HEK293T (cell line): ENCODE measurements at regions not wholly inside any gene's neighbourhood (a gene's known extent, or its start where the extent isn't known, plus 50 kb on each side); places are given as distances from the start of the nearest gene placed in this dataset.

ENCODE experiments used
- CTCF ChIA-PET: fragments of 350-600 bp; formaldehyde crosslinking; extraction: SDS; loops from one replicate; lab custom pipeline; 2021; ENCODE audit warnings: antibody characterized with exemption, inconsistent platforms; lab: Yijun Ruan, JAX
- POLR2A ChIA-PET: fragments of 350-600 bp; formaldehyde crosslinking; extraction: SDS; loops from one replicate; lab custom pipeline; 2020; ENCODE audit warnings: antibody characterized with exemption, inconsistent platforms; lab: Yijun Ruan, JAX
- DNase-seq: peaks from one replicate; pipeline ENCODE4 v3.0.0; 2012; ENCODE audit warnings: mixed read lengths; ENCODE audit errors: extremely low spot score
- ARNT ChIP-seq: fragments of 450-650 bp; IDR thresholded peaks from 2 replicates; pipeline ENCODE4 v1.6.1; 2017; ENCODE audit warnings: mild to moderate bottlenecking
- BHLHE40 ChIP-seq: fragments of 450-650 bp; IDR thresholded peaks from 2 replicates; pipeline ENCODE4 v1.6.1; 2016; ENCODE audit warnings: mild to moderate bottlenecking, moderate library complexity, borderline replicate concordance
- CTBP1 ChIP-seq: fragments of 450-650 bp; IDR thresholded peaks from 2 replicates; pipeline ENCODE4 v1.6.1; 2016; ENCODE audit warnings: borderline replicate concordance
- ELF4 ChIP-seq: fragments of 450-650 bp; IDR thresholded peaks from 2 replicates; pipeline ENCODE4 v1.6.1; 2017; ENCODE audit warnings: antibody characterized with exemption
- FOXA1 ChIP-seq: fragments of 450-650 bp; IDR thresholded peaks from 2 replicates; pipeline ENCODE4 v1.6.1; 2016; ENCODE audit warnings: mild to moderate bottlenecking
- FOXK2 ChIP-seq: fragments of 450-650 bp; IDR thresholded peaks from 2 replicates; pipeline ENCODE4 v1.6.1; 2016; ENCODE audit warnings: mild to moderate bottlenecking
- FOXM1 ChIP-seq: fragments of 450-650 bp; IDR thresholded peaks from 2 replicates; pipeline ENCODE4 v1.6.1; 2017; ENCODE audit warnings: mild to moderate bottlenecking, borderline replicate concordance
- HDGF ChIP-seq: fragments of 450-650 bp; IDR thresholded peaks from 2 replicates; pipeline ENCODE4 v1.6.1; 2017; ENCODE audit warnings: antibody characterized with exemption, borderline replicate concordance
- L3MBTL2 ChIP-seq: fragments of 450-650 bp; conservative IDR thresholded peaks from 2 replicates; pipeline ENCODE4 v1.6.1; 2016; ENCODE audit warnings: mild to moderate bottlenecking
- LEF1 ChIP-seq: fragments of 450-650 bp; IDR thresholded peaks from 2 replicates; pipeline ENCODE4 v1.6.1; 2017; ENCODE audit warnings: mild to moderate bottlenecking, borderline replicate concordance
- NFRKB ChIP-seq: fragments of 450-650 bp; IDR thresholded peaks from 2 replicates; pipeline ENCODE4 v1.6.1; 2016; ENCODE audit warnings: mild to moderate bottlenecking, moderate library complexity
- SP1 ChIP-seq: fragments of 450-650 bp; IDR thresholded peaks from 2 replicates; pipeline ENCODE4 v1.6.1; 2017
- SUZ12 ChIP-seq: fragments of 450-650 bp; IDR thresholded peaks from 2 replicates; pipeline ENCODE4 v1.6.1; 2016; ENCODE audit warnings: mild to moderate bottlenecking
- TARDBP ChIP-seq: fragments of 450-650 bp; IDR thresholded peaks from 2 replicates; pipeline ENCODE4 v1.6.1; 2016
- ZNF384 ChIP-seq: fragments of 450-650 bp; IDR thresholded peaks from 2 replicates; pipeline ENCODE4 v1.6.1; 2016
- TF ChIP-seq, protein P1 (sequence below): fragments of 450-650 bp; IDR thresholded peaks from 2 replicates; pipeline ENCODE4 v1.6.1; 2016

DNA sequence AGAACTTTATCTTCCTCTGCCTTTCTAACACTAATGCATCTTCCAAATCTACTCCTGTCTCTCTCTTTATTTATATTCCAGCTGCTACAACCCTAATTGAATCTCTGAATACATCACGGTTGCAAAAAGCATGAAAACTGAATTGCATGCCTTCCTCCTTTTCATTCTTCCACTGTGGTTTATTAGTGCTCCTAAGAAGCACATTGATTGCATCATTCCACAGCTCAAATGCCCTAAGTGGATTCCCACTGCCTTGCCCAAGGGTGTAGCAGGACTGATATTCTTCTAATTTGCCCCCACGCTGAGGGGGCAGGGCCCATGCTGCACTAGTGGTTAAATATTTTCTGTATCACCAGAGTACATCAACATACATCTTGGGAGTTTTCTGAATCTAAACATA, 640.8 kb downstream of the EFNB2 start:
- TF ChIP-seq ELF4 (no peak), ARNT (no peak), FOXA1 (no peak), BHLHE40 (no peak), HDGF (no peak), L3MBTL2 (no peak), TARDBP (no peak), FOXM1 (no peak), NFRKB (no peak)
- TF ChIP-seq, protein P1, sequence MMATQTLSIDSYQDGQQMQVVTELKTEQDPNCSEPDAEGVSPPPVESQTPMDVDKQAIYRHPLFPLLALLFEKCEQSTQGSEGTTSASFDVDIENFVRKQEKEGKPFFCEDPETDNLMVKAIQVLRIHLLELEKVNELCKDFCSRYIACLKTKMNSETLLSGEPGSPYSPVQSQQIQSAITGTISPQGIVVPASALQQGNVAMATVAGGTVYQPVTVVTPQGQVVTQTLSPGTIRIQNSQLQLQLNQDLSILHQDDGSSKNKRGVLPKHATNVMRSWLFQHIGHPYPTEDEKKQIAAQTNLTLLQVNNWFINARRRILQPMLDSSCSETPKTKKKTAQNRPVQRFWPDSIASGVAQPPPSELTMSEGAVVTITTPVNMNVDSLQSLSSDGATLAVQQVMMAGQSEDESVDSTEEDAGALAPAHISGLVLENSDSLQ, result no peak
- CTCF ChIA-PET, result no interaction called here
- POLR2A ChIA-PET, result no interaction called here
- DNase-seq, result no peak

DNA sequence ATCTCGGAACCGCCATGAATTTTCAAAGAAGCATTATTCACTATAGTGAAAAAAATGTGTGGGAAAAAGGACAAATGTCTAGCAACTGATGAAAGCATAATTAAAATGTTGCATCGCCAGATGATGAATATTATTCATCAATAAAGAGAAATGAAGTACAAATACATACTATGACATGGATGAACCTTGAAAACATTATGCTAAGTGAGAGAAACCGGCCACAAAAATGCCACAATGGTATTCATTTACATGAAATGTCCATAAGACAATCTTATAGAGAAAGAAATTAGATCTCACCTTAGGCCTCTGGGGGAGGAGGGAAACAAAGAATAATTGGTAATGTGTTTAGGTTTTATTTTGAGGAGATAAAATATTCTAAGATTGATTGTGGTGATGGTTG, 645.0 kb downstream of the EFNB2 start:
- POLR2A ChIA-PET, result no interaction called here
- CTCF ChIA-PET, result no interaction called here
- TF ChIP-seq BHLHE40 (no peak), FOXA1 (no peak), FOXM1 (no peak), ARNT (no peak), SUZ12 (no peak), CTBP1 (no peak), ZNF384 (no peak), FOXK2 (no peak), LEF1 (no peak), L3MBTL2 (no peak), TARDBP (no peak), ELF4 (no peak), NFRKB (no peak), SP1 (no peak)
- TF ChIP-seq, protein P1, result no peak
- DNase-seq, result no peak

DNA sequence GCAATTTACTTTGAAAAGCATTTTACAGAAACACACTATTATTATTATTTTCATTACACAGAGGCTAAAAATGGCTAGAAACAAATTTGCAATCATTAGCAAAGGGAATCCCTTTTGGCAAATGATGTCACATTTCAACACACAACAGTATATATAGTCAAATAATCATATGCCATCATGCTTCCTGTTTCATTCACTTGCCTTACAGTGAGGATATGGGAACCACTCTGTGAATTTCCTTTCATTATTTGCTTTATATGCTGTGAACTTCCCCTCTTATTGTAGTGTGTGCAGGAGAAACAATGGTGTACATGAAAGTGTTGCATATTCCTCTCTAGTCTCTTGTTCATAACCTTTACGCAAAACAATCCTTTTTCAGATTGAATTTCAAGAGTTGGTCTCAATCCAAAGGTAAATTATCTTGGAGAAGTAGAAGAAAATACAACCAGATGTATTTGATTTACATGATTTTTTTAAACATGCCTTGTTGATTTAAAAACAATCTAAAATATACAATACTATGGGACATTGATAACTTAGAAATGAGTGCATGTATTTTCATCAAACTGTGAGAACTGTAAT, 657.3 kb downstream of the EFNB2 start:
- ChIA-PET POLR2A (no interaction called here), CTCF (no interaction called here)
- TF ChIP-seq BHLHE40, result no peak
- TF ChIP-seq LEF1, result no peak
- no peak for TF ChIP-seq CTBP1
- TF ChIP-seq, protein P1, result no peak
- TF ChIP-seq FOXM1, result no peak
- TF ChIP-seq SP1, result no peak
- no peak for TF ChIP-seq TARDBP
- TF ChIP-seq L3MBTL2, result no peak
- TF ChIP-seq HDGF, result no peak
- TF ChIP-seq FOXK2, result no peak
- no peak for TF ChIP-seq FOXA1
- TF ChIP-seq ELF4, result no peak
- TF ChIP-seq NFRKB, result no peak
- TF ChIP-seq SUZ12, result no peak
- TF ChIP-seq ZNF384, result no peak
- TF ChIP-seq ARNT, result no peak
- no peak for DNase-seq

DNA sequence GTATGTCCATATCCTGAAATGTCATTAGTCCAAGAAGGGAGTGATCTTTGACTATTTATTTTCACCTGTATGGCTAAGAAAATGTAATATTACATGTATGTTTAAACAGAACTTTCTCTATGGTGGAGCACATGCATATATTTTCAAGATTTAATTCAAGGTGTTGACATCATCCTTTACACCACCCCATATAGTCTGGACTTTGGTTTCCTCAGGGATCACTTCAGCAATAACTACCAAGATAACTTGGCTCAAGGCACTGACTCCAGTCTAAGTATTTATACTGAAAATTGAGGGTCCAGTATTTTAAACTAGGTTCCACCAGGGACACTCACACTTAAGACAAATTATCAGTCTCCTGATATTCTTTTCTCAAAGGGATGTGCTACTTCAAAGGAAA, 660.6 kb downstream of the EFNB2 start:
- TF ChIP-seq ARNT (no peak), NFRKB (no peak), ZNF384 (no peak), TARDBP (no peak), HDGF (no peak), LEF1 (no peak), L3MBTL2 (no peak), FOXM1 (no peak), ELF4 (no peak), BHLHE40 (no peak)
- TF ChIP-seq, protein P1, result no peak
- CTCF ChIA-PET, result no interaction called here
- POLR2A ChIA-PET, result no interaction called here
- DNase-seq, result no peak

DNA sequence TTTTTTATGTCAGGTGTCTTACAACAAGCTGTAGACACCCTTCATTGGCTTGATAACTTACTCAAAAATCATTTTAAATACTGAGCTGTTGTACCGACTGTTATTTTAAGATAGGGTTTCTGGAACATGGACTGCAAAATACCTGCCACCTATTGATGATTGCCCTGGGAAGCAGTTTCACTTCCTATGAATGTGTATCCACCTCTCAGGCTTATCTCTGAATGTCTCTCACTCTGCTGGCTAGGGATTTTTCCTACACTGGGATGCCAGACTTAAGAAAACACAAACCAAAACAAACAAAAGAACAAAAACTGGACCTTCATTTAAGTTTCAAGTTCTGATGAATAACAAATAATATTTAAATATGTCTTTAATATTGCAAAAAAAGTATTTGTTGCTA, 663.7 kb downstream of the EFNB2 start:
- no peak for DNase-seq
- CTCF ChIA-PET, result no interaction called here
- POLR2A ChIA-PET, result no interaction called here
- TF ChIP-seq NFRKB, result no peak
- no peak for TF ChIP-seq L3MBTL2
- TF ChIP-seq ARNT, result no peak

DNA sequence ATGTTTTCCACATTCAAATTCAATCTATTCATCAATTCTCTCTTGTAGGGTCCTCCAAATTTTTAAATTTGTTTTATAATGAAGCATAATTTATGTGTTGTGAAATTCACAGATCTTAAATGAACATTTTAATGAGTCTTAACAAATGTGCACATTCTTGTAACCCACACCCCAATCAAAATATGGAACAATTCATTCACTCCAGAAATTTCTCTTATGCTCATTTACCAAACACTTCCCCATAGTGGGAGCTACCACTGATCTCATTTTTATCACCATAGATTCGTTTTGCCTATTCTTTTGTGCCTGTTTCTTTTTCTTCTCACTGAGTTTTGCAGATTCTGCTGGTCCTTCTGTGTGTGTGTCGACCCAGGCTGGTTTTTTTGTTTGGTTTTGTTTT, 664.1 kb downstream of the EFNB2 start:
- POLR2A ChIA-PET, result no interaction called here
- CTCF ChIA-PET, result interaction anchor here (0.6 kb wide), 1 partner anchor 919 kb away, joined by 3 read pairs; no protein-coding TSS in a partner anchor
- TF ChIP-seq CTBP1 (no peak), ELF4 (no peak), FOXA1 (no peak), FOXM1 (no peak), LEF1 (no peak), NFRKB (no peak), HDGF (no peak), SP1 (no peak), ARNT (no peak), TARDBP (no peak), FOXK2 (no peak)
- TF ChIP-seq, protein P1, result no peak
- no peak for DNase-seq
